ENCODE measurements at regions not wholly inside any gene's neighbourhood (a gene's known extent, or its start where the extent isn't known, plus 50 kb on each side); places are given as distances from the start of the nearest gene placed in this dataset.

- TF ChIP-seq MEIS2 (IDR thresholded peaks at IDR 0.05; ENCODE audit: partially characterized antibody) (no peak), SIN3A (IDR thresholded peaks at IDR 0.05; ENCODE audit: borderline replicate concordance in 2 of 2, control insufficient read depth in 1 of 2, low read depth in 2 of 2, low read length in 2 of 2) (no peak), CTCF (IDR thresholded peaks at IDR 0.05 in 2 of 3, conservative IDR thresholded peaks at IDR 0.05 in 1 of 3; ENCODE audit: insufficient read depth in 2 of 3, low read depth in 1 of 3, low read length in 3 of 3) (no peak), STAG1 (CRISPR knock-in tag; IDR thresholded peaks at IDR 0.05; ENCODE audit: borderline replicate concordance) (no peak), E2F8 (IDR thresholded peaks at IDR 0.05; ENCODE audit: low read depth, partially characterized antibody) (no peak), MTF1 (CRISPR knock-in tag; IDR thresholded peaks at IDR 0.05; ENCODE audit: borderline replicate concordance) (no peak), ZBTB49 (CRISPR knock-in tag; IDR thresholded peaks at IDR 0.05; ENCODE audit: borderline replicate concordance) (no peak), EZH2 (IDR thresholded peaks at IDR 0.05; ENCODE audit: borderline replicate concordance, low read depth, low read length) (no peak), ZBTB8A (IDR thresholded peaks at IDR 0.05; ENCODE audit: partially characterized antibody) (no peak)
Measured at GRCh38 chr10:128744811-128745305, 618.6 kb upstream of the MKI67 start.

All from K562 (cell line).